ENCODE measurements at regions not wholly inside any gene's neighbourhood (a gene's known extent, or its start where the extent isn't known, plus 50 kb on each side); places are given as distances from the start of the nearest gene placed in this dataset.

GRCh38 chr9:129280236-129280622 lies 102.2 kb upstream of the IER5L start:
- Histone ChIP-seq H3K4me3 (no peak overlapping the region), H3K27me3 (no peaks in the 10 kb centered on the region), H3K9me3 (no peaks in the 10 kb centered on the region), H3K27ac (no peak overlapping the region), H3K4me1 (peaks cover 0 to 28% (median 0%) of the 10 kb centered on the region in 4 donors), H3K36me3 (no peaks in the 10 kb centered on the region)
- no peak for DNase-seq (ENCODE audit: low spot score in 2 of 2)
- TF ChIP-seq POLR2A (IDR thresholded peaks at IDR 0.05) = no peak
- no peak for TF ChIP-seq CTCF (IDR thresholded peaks at IDR 0.05)
- no peak for TF ChIP-seq EP300 (IDR thresholded peaks at IDR 0.05)
- WGBS, 2 donors = 76 to 85% methylated on average over 6 to 8 of the region's 8 CpGs

- Histone ChIP-seq H3K4me3 (no peak overlapping the region), H3K27me3 (no peaks in the 10 kb centered on the region), H3K36me3 (no peaks in the 10 kb centered on the region), H3K27ac (no peak overlapping the region), H3K4me1 (peaks cover 0 to 19% (median 0%) of the 10 kb centered on the region in 4 donors), H3K9me3 (no peaks in the 10 kb centered on the region)
- TF ChIP-seq EP300 (IDR thresholded peaks at IDR 0.05) = no peak
- TF ChIP-seq POLR2A (IDR thresholded peaks at IDR 0.05) = no peak
- TF ChIP-seq CTCF (IDR thresholded peaks at IDR 0.05) = no peak
- DNase-seq (ENCODE audit: low spot score in 2 of 2) = peak in 1 of 2 donors; percentile 7
- WGBS, 2 donors = 60 to 66% methylated on average over 16 of the region's 16 CpGs
Measured at GRCh38 chr9:129278391-129279237, 100.6 kb upstream of the IER5L start.

DNA sequence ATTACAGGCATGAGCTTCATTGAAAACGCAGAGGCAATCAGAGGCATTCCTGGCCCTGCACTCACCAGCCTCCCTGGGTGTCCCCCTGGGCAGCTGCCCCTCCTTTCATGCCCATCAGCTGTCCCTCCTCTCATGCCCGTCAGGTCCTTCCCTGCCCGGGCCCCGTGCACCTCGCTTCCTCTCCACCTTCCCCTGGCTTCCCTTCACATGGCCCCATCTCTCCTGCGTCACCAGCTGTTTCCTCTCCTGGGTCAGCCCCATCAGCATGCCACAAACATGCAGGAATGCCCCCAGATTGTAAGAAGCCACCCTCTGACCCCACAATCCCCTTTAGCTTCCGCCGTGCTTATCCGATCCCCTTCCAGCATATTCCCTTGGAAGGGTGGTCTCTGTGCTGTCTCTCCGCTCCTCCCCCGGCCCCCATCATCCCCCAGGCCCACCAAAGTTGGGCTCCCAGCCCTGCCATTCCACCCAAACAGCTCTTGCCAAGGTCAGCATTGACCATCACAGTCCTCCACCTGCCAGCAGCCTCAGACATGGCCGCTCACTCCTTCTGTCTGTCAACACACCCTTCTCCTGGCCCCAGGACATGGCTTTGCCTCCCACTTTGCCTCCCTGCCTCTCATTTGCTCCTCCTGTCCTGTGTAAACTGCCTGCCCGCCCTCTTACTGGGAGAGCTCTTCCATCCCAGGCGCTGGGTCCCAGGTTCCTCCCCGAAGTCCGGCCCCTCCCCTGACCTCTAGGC lies 98.6 kb upstream of the IER5L start:
- H3K4me3 ChIP-seq = no peak overlapping the region
- peaks cover 0 to under 1% (median under 1%) of the 10 kb centered on the region in 4 donors for H3K4me1 ChIP-seq
- DNase-seq (ENCODE audit: low spot score in 2 of 2) = no peak
- H3K27me3 ChIP-seq = no peaks in the 10 kb centered on the region
- 77 to 85% methylated on average over 16 of the region's 16 CpGs for WGBS, 2 donors
- no peaks in the 10 kb centered on the region for H3K9me3 ChIP-seq
- TF ChIP-seq CTCF (IDR thresholded peaks at IDR 0.05) (no peak), POLR2A (IDR thresholded peaks at IDR 0.05) (no peak), EP300 (IDR thresholded peaks at IDR 0.05) (no peak)
- no peaks in the 10 kb centered on the region for H3K36me3 ChIP-seq
- H3K27ac ChIP-seq = no peak overlapping the region

- Histone ChIP-seq H3K9me3 (no peaks in the 10 kb centered on the region), H3K4me3 (no peak overlapping the region), H3K27ac (no peak overlapping the region), H3K4me1 (peaks cover 0 to 9% (median 3%) of the 10 kb centered on the region in 4 donors), H3K36me3 (no peaks in the 10 kb centered on the region), H3K27me3 (no peaks in the 10 kb centered on the region)
- WGBS, 2 donors = 50 to 62% methylated on average over 10 of the region's 10 CpGs
- TF ChIP-seq EP300 (IDR thresholded peaks at IDR 0.05) (no peak), CTCF (IDR thresholded peaks at IDR 0.05) (no peak), POLR2A (IDR thresholded peaks at IDR 0.05) (no peak)
- DNase-seq (ENCODE audit: low spot score in 2 of 2) = no peak
Measured at GRCh38 chr9:129275626-129276247, 97.7 kb upstream of the IER5L start.
